Tibial artery (tissue), 4 donors: ENCODE measurements at regions not wholly inside any gene's neighbourhood (a gene's known extent, or its start where the extent isn't known, plus 50 kb on each side); places are given as distances from the start of the nearest gene placed in this dataset.
"Not testable (repeated sequence)": the region's sequence is repeated elsewhere in the genome, so short reads cannot be mapped to it uniquely, and the experiment has no call there.

Source experiments
- DNase-seq, 2 donors: peaks; one replicate each; pipeline ENCODE4 v3.0.0-alpha.2; 2019
- H3K27ac ChIP-seq, 2 donors: fragments of 200-600 bp; sonication (generic) in 1 of 2; 1 replicate in 1 of 2; 2 replicates in 1 of 2; pipeline ENCODE4 v1.5.1; 2018 to 2019; ENCODE audit warnings: mild to moderate bottlenecking in 1 of 2
- H3K27me3 ChIP-seq, 2 donors: fragments of 200-600 bp; sonication (generic) in 1 of 2; one replicate each; pipeline versions ENCODE4 v1.5.1 to v1.6.0; 2016 to 2019
- H3K36me3 ChIP-seq, 3 donors: fragments of 200-600 bp; sonication (generic) in 2 of 3; one replicate each; pipeline ENCODE4 v1.5.1; 2016 to 2019; ENCODE audit warnings: mild to moderate bottlenecking in 2 of 3
- H3K4me1 ChIP-seq, 4 donors: fragments of 200-600 bp; sonication (generic) in 2 of 4; 1 replicate in 3 of 4; 2 replicates in 1 of 4; pipeline ENCODE4 v1.5.1; 2016 to 2019
- H3K4me3 ChIP-seq, 2 donors: fragments of 200-600 bp; sonication (generic) in 1 of 2; 1 replicate in 1 of 2; 2 replicates in 1 of 2; pipeline ENCODE4 v1.5.1; 2018 to 2019; ENCODE audit warnings: mild to moderate bottlenecking in 2 of 2
- H3K9me3 ChIP-seq, 3 donors: fragments of 200-600 bp; sonication (generic) in 1 of 3; one replicate each; pipeline ENCODE4 v1.5.1; 2016 to 2019
- CTCF ChIP-seq, 2 experiments: fragments of 200-600 bp in 1 of 2; fragments of 450-650 bp in 1 of 2; IDR thresholded peaks; one replicate each; pipeline ENCODE4 v1.5.1; 2017 to 2019; ENCODE audit warnings: antibody characterized with exemption in 2 of 2, mild to moderate bottlenecking in 1 of 2, moderate library complexity in 1 of 2
- intact Hi-C: fragments of 100-400 bp; cut with DNase I; formaldehyde crosslinking; loops from one replicate; pipeline ENCODE4 v1.15.0; 2023; ENCODE audit warnings: low total_unique reads

GRCh38 chr14:31911160-31911559 lies 165.9 kb upstream of the ARHGAP5 start:
- intact Hi-C loops, result no loop called here
- H3K9me3 ChIP-seq, result peaks cover 0 to 22% (median 13%) of the 10 kb centered on the region in 3 donors
- no peak for DNase-seq
- no peak for TF ChIP-seq CTCF (IDR thresholded peaks at IDR 0.05)
- no peaks in the 10 kb centered on the region for H3K4me1 ChIP-seq
- peaks cover 0 to 3% (median 0%) of the 10 kb centered on the region in 3 donors for H3K36me3 ChIP-seq
- H3K4me3 ChIP-seq, result no peak overlapping the region
- H3K27me3 ChIP-seq, result no peaks in the 10 kb centered on the region
- no peak overlapping the region for H3K27ac ChIP-seq

GRCh38 chr14:31913370-31913769 lies 163.7 kb upstream of the ARHGAP5 start:
- TF ChIP-seq CTCF (IDR thresholded peaks at IDR 0.05), result no peak
- no peak overlapping the region for H3K27ac ChIP-seq
- peaks cover 0 to 3% (median 0%) of the 10 kb centered on the region in 3 donors for H3K36me3 ChIP-seq
- H3K9me3 ChIP-seq, result peaks cover 0 to 22% (median 13%) of the 10 kb centered on the region in 3 donors
- H3K4me1 ChIP-seq, result no peaks in the 10 kb centered on the region
- no peaks in the 10 kb centered on the region for H3K27me3 ChIP-seq
- no peak overlapping the region for H3K4me3 ChIP-seq
- DNase-seq, result no peak
- intact Hi-C loops, result no loop called here

DNA sequence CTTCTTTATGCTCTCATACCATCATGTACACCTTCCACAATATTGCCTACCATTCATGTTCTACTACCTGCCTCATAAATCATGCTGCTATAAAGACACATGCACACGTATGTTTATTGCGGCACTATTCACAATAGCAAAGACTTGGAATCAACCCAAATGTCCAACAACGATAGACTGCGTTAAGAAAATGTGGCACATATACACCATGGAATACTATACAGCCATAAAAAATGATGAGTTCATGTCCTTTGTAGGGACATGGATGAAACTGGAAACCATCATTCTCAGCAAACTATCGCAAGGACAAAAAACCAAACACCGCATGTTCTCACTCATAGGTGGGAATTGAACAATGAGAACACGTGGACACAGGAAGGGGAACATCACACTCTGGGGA lies 158.8 kb upstream of the ARHGAP5 start:
- H3K36me3 ChIP-seq, H3K27me3 ChIP-seq, intact Hi-C loops, H3K9me3 ChIP-seq, H3K4me1 ChIP-seq, DNase-seq, H3K27ac ChIP-seq, H3K4me3 ChIP-seq: not testable (repeated sequence)

DNA sequence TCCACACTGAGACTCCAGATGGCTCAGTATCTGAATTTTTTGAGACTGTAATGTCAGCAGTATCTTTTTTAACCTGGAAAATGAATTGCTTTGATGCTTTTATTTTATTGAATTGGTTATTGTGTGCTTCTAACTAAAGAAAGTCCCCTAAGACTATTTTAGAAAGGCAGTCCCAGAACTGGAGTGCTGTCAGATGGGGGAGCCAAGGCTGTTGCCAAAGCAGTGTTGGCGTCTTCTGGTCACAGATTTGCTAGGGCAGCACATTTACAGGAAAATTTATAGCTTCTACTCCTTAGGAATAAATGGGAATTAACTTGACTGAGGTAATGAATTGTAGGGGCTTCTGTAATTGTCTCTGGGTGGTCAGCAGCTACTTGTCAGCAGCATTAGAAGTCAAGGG lies 157.1 kb upstream of the ARHGAP5 start:
- no peaks in the 10 kb centered on the region for H3K27me3 ChIP-seq
- H3K36me3 ChIP-seq, result no peaks in the 10 kb centered on the region
- H3K27ac ChIP-seq, result no peak overlapping the region
- no peaks in the 10 kb centered on the region for H3K9me3 ChIP-seq
- H3K4me3 ChIP-seq, result no peak overlapping the region
- no peaks in the 10 kb centered on the region for H3K4me1 ChIP-seq
- intact Hi-C loops, result no loop called here
- no peak for TF ChIP-seq CTCF (IDR thresholded peaks at IDR 0.05)
- DNase-seq, result no peak

- intact Hi-C loops, result no loop called here
- no peaks in the 10 kb centered on the region for H3K9me3 ChIP-seq
- no peak for TF ChIP-seq CTCF (IDR thresholded peaks at IDR 0.05)
These were observed 156.0 kb upstream of the ARHGAP5 start for GRCh38 chr14:31920989-31921650.

DNA sequence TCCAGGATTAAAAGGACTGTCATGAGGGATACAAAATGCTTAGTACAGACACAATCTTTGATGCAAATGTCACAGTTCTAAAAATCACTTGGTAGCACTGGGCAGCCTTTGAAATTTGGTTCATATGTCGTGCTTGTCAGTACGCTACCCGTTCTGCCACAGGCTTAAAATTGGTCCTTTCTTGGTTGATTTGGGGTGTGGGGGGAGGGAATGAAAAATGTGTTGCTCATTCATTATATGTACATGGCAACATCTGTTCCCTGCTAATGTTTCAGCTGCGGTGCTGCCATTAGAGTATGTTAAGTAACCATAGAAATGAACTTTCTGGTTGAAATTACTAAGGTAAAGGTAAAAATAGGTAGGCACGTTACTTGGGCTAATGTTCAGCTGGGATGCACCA lies 155.4 kb upstream of the ARHGAP5 start:
- Histone ChIP-seq H3K27ac (no peak overlapping the region), H3K4me1 (peaks cover 0 to 4% (median under 1%) of the 10 kb centered on the region in 4 donors), H3K27me3 (no peaks in the 10 kb centered on the region), H3K36me3 (no peaks in the 10 kb centered on the region), H3K9me3 (no peaks in the 10 kb centered on the region), H3K4me3 (no peak overlapping the region)
- TF ChIP-seq CTCF (IDR thresholded peaks at IDR 0.05), result no peak
- DNase-seq, result no peak
- intact Hi-C loops, result no loop called here

More at GRCh38 chr14:31920989-31921650, 156.0 kb upstream of the ARHGAP5 start:
- Histone ChIP-seq H3K36me3 (no peaks in the 10 kb centered on the region), H3K4me3 (no peak overlapping the region), H3K27me3 (no peaks in the 10 kb centered on the region), H3K4me1 (no peaks in the 10 kb centered on the region), H3K27ac (no peak overlapping the region)
- DNase-seq, result no peak
